ENCODE measurements at regions not wholly inside any gene's neighbourhood (a gene's known extent, or its start where the extent isn't known, plus 50 kb on each side); places are given as distances from the start of the nearest gene placed in this dataset.

DNA sequence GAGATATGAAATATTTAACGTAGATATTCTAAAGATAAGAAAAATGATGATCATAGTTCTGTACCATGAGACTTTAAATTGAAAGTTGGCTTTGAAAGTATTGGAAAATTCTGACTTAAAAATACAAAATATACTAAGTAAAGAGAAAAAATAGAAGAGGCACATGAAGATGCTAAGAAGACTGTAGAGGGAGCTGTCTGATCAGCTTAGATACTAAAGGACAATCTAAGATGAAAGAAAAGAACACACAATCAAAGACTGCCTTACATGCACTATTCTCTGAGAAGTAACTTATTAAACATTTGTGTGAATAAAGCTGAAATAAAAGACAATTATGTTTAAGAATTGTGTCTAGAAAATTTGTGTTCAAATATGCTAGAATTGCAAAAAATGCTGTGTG lies 55.1 kb downstream of the RBMXL2 start:
- peak; percentile 52; the same call in 1 of the 2 replicates for ATAC-seq
- POLR2A ChIA-PET = no interaction called here
- CTCF ChIA-PET = interaction anchor here (0.8 to 1.9 kb wide), 11 partner anchors 9 to 551 kb away, joined by 3 to 7 read pairs (median 4); no protein-coding TSS in a partner anchor
- Mint-ChIP-seq H3K27me3 (ENCODE audit: low read depth) (no peaks in the 10 kb centered on the region; the same call in 1 of the 2 replicates), H3K36me3 (peaks cover 4% of the 10 kb centered on the region), H3K27ac (no peak overlapping the region), H3K9me3 (peaks cover 14% of the 10 kb centered on the region), H3K4me1 (no peaks in the 10 kb centered on the region), H3K4me3 (no peak overlapping the region)
- DNase-seq (ENCODE audit: low spot score) = no peak
- TF ChIP-seq CBFB (CRISPR knock-in tag; IDR thresholded peaks at IDR 0.05; ENCODE audit: low read depth) (no peak), ZNF138 (CRISPR knock-in tag; conservative IDR thresholded peaks at IDR 0.05) (no peak), ELF4 (CRISPR knock-in tag; IDR thresholded peaks at IDR 0.05; ENCODE audit: low read depth) (no peak), FOXJ3 (CRISPR knock-in tag; IDR thresholded peaks at IDR 0.05; ENCODE audit: borderline replicate concordance) (no peak), NR3C1 (CRISPR knock-in tag; conservative IDR thresholded peaks at IDR 0.05; ENCODE audit: low read depth) (no peak), CREB1 (CRISPR knock-in tag; IDR thresholded peaks at IDR 0.05) (no peak), TP53 (CRISPR knock-in tag; IDR thresholded peaks at IDR 0.05) (no peak), MXD4 (CRISPR knock-in tag; IDR thresholded peaks at IDR 0.05; ENCODE audit: borderline replicate concordance) (no peak)
- TF ChIP-seq, protein P1, sequence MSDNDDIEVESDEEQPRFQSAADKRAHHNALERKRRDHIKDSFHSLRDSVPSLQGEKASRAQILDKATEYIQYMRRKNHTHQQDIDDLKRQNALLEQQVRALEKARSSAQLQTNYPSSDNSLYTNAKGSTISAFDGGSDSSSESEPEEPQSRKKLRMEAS (CRISPR knock-in tag; IDR thresholded peaks at IDR 0.05) = no peak
- TF ChIP-seq, protein P2, sequence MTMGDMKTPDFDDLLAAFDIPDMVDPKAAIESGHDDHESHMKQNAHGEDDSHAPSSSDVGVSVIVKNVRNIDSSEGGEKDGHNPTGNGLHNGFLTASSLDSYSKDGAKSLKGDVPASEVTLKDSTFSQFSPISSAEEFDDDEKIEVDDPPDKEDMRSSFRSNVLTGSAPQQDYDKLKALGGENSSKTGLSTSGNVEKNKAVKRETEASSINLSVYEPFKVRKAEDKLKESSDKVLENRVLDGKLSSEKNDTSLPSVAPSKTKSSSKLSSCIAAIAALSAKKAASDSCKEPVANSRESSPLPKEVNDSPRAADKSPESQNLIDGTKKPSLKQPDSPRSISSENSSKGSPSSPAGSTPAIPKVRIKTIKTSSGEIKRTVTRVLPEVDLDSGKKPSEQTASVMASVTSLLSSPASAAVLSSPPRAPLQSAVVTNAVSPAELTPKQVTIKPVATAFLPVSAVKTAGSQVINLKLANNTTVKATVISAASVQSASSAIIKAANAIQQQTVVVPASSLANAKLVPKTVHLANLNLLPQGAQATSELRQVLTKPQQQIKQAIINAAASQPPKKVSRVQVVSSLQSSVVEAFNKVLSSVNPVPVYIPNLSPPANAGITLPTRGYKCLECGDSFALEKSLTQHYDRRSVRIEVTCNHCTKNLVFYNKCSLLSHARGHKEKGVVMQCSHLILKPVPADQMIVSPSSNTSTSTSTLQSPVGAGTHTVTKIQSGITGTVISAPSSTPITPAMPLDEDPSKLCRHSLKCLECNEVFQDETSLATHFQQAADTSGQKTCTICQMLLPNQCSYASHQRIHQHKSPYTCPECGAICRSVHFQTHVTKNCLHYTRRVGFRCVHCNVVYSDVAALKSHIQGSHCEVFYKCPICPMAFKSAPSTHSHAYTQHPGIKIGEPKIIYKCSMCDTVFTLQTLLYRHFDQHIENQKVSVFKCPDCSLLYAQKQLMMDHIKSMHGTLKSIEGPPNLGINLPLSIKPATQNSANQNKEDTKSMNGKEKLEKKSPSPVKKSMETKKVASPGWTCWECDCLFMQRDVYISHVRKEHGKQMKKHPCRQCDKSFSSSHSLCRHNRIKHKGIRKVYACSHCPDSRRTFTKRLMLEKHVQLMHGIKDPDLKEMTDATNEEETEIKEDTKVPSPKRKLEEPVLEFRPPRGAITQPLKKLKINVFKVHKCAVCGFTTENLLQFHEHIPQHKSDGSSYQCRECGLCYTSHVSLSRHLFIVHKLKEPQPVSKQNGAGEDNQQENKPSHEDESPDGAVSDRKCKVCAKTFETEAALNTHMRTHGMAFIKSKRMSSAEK (CRISPR knock-in tag; IDR thresholded peaks at IDR 0.05; ENCODE audit: borderline replicate concordance) = no peak
- TF ChIP-seq, protein P3, sequence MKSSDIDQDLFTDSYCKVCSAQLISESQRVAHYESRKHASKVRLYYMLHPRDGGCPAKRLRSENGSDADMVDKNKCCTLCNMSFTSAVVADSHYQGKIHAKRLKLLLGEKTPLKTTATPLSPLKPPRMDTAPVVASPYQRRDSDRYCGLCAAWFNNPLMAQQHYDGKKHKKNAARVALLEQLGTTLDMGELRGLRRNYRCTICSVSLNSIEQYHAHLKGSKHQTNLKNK (CRISPR knock-in tag; IDR thresholded peaks at IDR 0.05) = no peak
- TF ChIP-seq, protein P4, sequence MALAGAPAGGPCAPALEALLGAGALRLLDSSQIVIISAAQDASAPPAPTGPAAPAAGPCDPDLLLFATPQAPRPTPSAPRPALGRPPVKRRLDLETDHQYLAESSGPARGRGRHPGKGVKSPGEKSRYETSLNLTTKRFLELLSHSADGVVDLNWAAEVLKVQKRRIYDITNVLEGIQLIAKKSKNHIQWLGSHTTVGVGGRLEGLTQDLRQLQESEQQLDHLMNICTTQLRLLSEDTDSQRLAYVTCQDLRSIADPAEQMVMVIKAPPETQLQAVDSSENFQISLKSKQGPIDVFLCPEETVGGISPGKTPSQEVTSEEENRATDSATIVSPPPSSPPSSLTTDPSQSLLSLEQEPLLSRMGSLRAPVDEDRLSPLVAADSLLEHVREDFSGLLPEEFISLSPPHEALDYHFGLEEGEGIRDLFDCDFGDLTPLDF (CRISPR knock-in tag; IDR thresholded peaks at IDR 0.05) = no peak
- TF ChIP-seq, protein P5, sequence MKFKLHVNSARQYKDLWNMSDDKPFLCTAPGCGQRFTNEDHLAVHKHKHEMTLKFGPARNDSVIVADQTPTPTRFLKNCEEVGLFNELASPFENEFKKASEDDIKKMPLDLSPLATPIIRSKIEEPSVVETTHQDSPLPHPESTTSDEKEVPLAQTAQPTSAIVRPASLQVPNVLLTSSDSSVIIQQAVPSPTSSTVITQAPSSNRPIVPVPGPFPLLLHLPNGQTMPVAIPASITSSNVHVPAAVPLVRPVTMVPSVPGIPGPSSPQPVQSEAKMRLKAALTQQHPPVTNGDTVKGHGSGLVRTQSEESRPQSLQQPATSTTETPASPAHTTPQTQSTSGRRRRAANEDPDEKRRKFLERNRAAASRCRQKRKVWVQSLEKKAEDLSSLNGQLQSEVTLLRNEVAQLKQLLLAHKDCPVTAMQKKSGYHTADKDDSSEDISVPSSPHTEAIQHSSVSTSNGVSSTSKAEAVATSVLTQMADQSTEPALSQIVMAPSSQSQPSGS (CRISPR knock-in tag; IDR thresholded peaks at IDR 0.05; ENCODE audit: borderline replicate concordance, low read depth) = no peak
- TF ChIP-seq, protein P6, sequence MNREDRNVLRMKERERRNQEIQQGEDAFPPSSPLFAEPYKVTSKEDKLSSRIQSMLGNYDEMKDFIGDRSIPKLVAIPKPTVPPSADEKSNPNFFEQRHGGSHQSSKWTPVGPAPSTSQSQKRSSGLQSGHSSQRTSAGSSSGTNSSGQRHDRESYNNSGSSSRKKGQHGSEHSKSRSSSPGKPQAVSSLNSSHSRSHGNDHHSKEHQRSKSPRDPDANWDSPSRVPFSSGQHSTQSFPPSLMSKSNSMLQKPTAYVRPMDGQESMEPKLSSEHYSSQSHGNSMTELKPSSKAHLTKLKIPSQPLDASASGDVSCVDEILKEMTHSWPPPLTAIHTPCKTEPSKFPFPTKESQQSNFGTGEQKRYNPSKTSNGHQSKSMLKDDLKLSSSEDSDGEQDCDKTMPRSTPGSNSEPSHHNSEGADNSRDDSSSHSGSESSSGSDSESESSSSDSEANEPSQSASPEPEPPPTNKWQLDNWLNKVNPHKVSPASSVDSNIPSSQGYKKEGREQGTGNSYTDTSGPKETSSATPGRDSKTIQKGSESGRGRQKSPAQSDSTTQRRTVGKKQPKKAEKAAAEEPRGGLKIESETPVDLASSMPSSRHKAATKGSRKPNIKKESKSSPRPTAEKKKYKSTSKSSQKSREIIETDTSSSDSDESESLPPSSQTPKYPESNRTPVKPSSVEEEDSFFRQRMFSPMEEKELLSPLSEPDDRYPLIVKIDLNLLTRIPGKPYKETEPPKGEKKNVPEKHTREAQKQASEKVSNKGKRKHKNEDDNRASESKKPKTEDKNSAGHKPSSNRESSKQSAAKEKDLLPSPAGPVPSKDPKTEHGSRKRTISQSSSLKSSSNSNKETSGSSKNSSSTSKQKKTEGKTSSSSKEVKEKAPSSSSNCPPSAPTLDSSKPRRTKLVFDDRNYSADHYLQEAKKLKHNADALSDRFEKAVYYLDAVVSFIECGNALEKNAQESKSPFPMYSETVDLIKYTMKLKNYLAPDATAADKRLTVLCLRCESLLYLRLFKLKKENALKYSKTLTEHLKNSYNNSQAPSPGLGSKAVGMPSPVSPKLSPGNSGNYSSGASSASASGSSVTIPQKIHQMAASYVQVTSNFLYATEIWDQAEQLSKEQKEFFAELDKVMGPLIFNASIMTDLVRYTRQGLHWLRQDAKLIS (CRISPR knock-in tag; IDR thresholded peaks at IDR 0.05; ENCODE audit: borderline replicate concordance) = no peak
- TF ChIP-seq, protein P7, sequence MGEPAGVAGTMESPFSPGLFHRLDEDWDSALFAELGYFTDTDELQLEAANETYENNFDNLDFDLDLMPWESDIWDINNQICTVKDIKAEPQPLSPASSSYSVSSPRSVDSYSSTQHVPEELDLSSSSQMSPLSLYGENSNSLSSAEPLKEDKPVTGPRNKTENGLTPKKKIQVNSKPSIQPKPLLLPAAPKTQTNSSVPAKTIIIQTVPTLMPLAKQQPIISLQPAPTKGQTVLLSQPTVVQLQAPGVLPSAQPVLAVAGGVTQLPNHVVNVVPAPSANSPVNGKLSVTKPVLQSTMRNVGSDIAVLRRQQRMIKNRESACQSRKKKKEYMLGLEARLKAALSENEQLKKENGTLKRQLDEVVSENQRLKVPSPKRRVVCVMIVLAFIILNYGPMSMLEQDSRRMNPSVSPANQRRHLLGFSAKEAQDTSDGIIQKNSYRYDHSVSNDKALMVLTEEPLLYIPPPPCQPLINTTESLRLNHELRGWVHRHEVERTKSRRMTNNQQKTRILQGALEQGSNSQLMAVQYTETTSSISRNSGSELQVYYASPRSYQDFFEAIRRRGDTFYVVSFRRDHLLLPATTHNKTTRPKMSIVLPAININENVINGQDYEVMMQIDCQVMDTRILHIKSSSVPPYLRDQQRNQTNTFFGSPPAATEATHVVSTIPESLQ (CRISPR knock-in tag; IDR thresholded peaks at IDR 0.05) = no peak
- TF ChIP-seq, protein P8, sequence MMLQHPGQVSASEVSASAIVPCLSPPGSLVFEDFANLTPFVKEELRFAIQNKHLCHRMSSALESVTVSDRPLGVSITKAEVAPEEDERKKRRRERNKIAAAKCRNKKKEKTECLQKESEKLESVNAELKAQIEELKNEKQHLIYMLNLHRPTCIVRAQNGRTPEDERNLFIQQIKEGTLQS (CRISPR knock-in tag; conservative IDR thresholded peaks at IDR 0.05) = no peak
- TF ChIP-seq, protein P9, sequence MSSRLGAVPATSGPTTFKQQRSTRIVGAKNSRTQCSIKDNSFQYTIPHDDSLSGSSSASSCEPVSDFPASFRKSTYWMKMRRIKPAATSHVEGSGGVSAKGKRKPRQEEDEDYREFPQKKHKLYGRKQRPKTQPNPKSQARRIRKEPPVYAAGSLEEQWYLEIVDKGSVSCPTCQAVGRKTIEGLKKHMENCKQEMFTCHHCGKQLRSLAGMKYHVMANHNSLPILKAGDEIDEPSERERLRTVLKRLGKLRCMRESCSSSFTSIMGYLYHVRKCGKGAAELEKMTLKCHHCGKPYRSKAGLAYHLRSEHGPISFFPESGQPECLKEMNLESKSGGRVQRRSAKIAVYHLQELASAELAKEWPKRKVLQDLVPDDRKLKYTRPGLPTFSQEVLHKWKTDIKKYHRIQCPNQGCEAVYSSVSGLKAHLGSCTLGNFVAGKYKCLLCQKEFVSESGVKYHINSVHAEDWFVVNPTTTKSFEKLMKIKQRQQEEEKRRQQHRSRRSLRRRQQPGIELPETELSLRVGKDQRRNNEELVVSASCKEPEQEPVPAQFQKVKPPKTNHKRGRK (CRISPR knock-in tag; IDR thresholded peaks at IDR 0.05; ENCODE audit: borderline replicate concordance) = no peak

Measured in WTC11 (cell line).